RWPE1 (cell line): ENCODE measurements at regions not wholly inside any gene's neighbourhood (a gene's known extent, or its start where the extent isn't known, plus 50 kb on each side); places are given as distances from the start of the nearest gene placed in this dataset.

Experiments
- CTCF ChIA-PET: fragments of 350-600 bp; sonication (Branson Sonifier 250); formaldehyde crosslinking; extraction: SDS; loops from one replicate; lab custom pipeline; 2021; lab: Yijun Ruan, JAX
- POLR2A ChIA-PET: fragments of 400-600 bp; formaldehyde crosslinking; extraction: SDS; loops from one replicate; lab custom pipeline; 2020; ENCODE audit warnings: antibody characterized with exemption; ENCODE audit not compliant: low non-redundant PET; lab: Yijun Ruan, JAX
- DNase-seq: peaks from one replicate; pipeline ENCODE4 v3.0.0; 2012; ENCODE audit warnings: low spot score
- H3K27ac ChIP-seq: fragments of 450-650 bp; 2 replicates; pipeline ENCODE4 v1.5.1; 2017
- TF ChIP-seq, protein P1 (sequence below): fragments of 450-650 bp; conservative IDR thresholded peaks from 2 replicates; pipeline ENCODE4 v1.5.1; 2017; ENCODE audit warnings: low read depth, mild to moderate bottlenecking

GRCh38 chr14:104429291-104429861 lies 150.2 kb upstream of the C14orf180 start:
- TF ChIP-seq, protein P1, sequence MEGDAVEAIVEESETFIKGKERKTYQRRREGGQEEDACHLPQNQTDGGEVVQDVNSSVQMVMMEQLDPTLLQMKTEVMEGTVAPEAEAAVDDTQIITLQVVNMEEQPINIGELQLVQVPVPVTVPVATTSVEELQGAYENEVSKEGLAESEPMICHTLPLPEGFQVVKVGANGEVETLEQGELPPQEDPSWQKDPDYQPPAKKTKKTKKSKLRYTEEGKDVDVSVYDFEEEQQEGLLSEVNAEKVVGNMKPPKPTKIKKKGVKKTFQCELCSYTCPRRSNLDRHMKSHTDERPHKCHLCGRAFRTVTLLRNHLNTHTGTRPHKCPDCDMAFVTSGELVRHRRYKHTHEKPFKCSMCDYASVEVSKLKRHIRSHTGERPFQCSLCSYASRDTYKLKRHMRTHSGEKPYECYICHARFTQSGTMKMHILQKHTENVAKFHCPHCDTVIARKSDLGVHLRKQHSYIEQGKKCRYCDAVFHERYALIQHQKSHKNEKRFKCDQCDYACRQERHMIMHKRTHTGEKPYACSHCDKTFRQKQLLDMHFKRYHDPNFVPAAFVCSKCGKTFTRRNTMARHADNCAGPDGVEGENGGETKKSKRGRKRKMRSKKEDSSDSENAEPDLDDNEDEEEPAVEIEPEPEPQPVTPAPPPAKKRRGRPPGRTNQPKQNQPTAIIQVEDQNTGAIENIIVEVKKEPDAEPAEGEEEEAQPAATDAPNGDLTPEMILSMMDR, result no peak
- no peak for DNase-seq
- H3K27ac ChIP-seq, result no peak overlapping the region
- CTCF ChIA-PET, result no interaction called here
- POLR2A ChIA-PET, result no interaction called here

DNA sequence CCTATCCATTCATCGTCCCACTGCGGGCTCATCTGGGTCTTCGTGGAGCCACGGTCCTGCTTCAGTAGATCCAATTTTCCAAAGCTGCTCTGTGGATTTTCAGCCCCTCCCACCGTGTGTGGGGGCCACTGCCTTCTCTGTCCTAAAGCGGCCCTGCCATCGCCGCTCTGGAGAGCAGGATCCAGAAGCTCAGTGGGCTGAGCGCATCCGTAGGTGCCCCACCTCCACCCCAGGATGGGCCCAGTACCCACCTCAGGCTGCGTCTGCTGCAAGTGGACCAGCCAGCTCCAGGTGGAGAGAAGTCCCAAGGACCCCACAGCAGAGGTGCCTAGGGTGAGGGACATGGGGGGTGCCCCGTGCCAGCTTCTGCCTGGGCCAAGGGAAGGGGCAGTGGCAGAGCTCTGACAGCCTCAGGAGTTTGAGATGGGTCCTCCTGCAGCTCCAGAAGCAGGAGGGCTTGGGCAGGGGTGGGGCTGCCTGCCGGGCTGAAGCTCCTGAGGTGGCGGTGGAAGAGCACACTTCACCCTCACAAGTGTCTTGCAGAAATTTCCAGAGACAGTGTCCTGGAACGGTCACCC lies 148.1 kb upstream of the C14orf180 start:
- ChIA-PET POLR2A (no interaction called here), CTCF (no interaction called here)
- no peak overlapping the region for H3K27ac ChIP-seq
- DNase-seq, result no peak
- TF ChIP-seq, protein P1, result no peak

DNA sequence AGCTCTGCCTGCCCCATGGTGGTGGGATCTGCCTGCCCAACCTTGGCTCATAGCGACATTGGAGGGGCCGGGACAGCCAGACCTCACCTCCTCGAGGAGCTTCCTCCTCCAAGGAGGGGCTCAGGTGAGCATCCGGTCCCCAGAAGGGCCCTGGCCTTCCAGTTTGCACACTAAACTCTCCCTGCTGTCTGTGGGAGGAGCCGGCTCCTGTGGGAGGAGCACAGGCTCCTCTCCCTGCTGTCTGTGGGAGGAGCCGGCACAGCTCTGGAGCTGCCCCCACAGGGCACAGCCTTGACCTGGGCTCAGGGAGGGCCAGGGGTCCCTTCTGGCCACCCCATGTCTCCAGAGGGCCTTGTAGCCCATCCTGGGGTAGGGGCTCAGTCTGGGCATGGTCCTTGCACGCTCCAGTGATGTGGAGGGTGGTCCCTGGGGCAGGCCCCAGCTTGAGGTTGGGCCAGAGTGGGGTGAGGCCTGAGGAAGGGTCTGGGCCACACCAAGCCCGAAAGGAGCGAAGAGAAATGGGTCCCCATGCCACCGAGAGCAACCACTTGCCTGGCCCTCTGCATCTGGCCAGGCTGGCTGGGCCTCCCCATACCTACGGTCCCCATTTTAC lies 147.5 kb upstream of the C14orf180 start:
- ChIA-PET POLR2A (no interaction called here), CTCF (interaction anchor here (0.7 kb wide), 1 partner anchor 10 kb away, joined by 4 read pairs; no protein-coding TSS in a partner anchor)
- no peak for DNase-seq
- H3K27ac ChIP-seq, result no peak overlapping the region
- TF ChIP-seq, protein P1, result no peak

- H3K27ac ChIP-seq, result no peak overlapping the region
- DNase-seq, result no peak
- POLR2A ChIA-PET, result no interaction called here
- TF ChIP-seq, protein P1, result no peak
- CTCF ChIA-PET, result interaction anchor here (0.7 kb wide), 1 partner anchor 10 kb away, joined by 4 read pairs; no protein-coding TSS in a partner anchor
These were observed 146.8 kb upstream of the C14orf180 start for GRCh38 chr14:104432611-104433231.

- DNase-seq, result no peak
- POLR2A ChIA-PET, result no interaction called here
- no peak overlapping the region for H3K27ac ChIP-seq
- CTCF ChIA-PET, result no interaction called here
- TF ChIP-seq, protein P1, result no peak
These were observed 146.0 kb upstream of the C14orf180 start for GRCh38 chr14:104433401-104434213.
